IMR-90 (cell line): ENCODE measurements at regions not wholly inside any gene's neighbourhood (a gene's known extent, or its start where the extent isn't known, plus 50 kb on each side); places are given as distances from the start of the nearest gene placed in this dataset.

ENCODE experiments used
- ATAC-seq: fragments of 200-7000 bp; cut with Tn5 transposase; 2 replicates; pipeline ENCODE4 v1.9.1; 2020; ENCODE audit warnings: low read depth, mild to moderate bottlenecking, moderate library complexity
- BruUV-seq: library from RNA; stranded (reverse); fragments of 400-500 nt; replicated peaks from 2 replicates; lab custom pipeline; 2021; lab: Mats Ljungman, UMichigan
- CTCF ChIA-PET: fragments of 300-600 bp; formaldehyde crosslinking; extraction: SDS; loops from one replicate; lab custom pipeline; 2021; ENCODE audit warnings: antibody characterized with exemption; lab: Yijun Ruan, JAX
- POLR2A ChIA-PET: fragments of 300-600 bp; sonication (Branson Sonifier 250); formaldehyde crosslinking; loops from one replicate; lab custom pipeline; 2022; ENCODE audit warnings: antibody characterized with exemption; ENCODE audit not compliant: unreplicated experiment; lab: Charles Lee
- DNase-seq: peaks from one replicate; pipeline ENCODE4 v3.0.0; 2013
- H2AFZ ChIP-seq: replicated peaks from 2 replicates; pipeline ENCODE3; 2013; ENCODE audit warnings: low read length, mild to moderate bottlenecking; ENCODE audit not compliant: poor library complexity
- H2AK5ac ChIP-seq: 2 replicates; pipeline ENCODE4 v1.6.1; 2013; ENCODE audit warnings: low read depth, low read length, inconsistent platforms
- H2AK9ac ChIP-seq: replicated peaks from 2 replicates; pipeline ENCODE3; 2013; ENCODE audit warnings: mild to moderate bottlenecking, low read depth, low read length, moderate library complexity; ENCODE audit not compliant: poor library complexity
- H2BK120ac ChIP-seq: 2 replicates; pipeline ENCODE4 v1.6.1; 2013; ENCODE audit warnings: low read depth, low read length, inconsistent platforms
- H2BK15ac ChIP-seq: 3 replicates; pipeline ENCODE4 v1.6.1; 2013; ENCODE audit warnings: low read depth, low read length, inconsistent platforms
- H2BK20ac ChIP-seq: 2 replicates; pipeline ENCODE4 v1.6.1; 2013; ENCODE audit warnings: low read depth, mild to moderate bottlenecking, inconsistent platforms, low read length, moderate library complexity
- H2BK5ac ChIP-seq: 2 replicates; pipeline ENCODE4 v1.6.1; 2013; ENCODE audit warnings: mild to moderate bottlenecking, low read depth, low read length, inconsistent platforms; ENCODE audit not compliant: poor library complexity, severe bottlenecking
- H3K14ac ChIP-seq: replicated peaks from 2 replicates; pipeline ENCODE4 v1.6.1; 2013; ENCODE audit warnings: low read depth, low read length, inconsistent platforms
- H3K18ac ChIP-seq: 2 replicates; pipeline ENCODE4 v1.6.1; 2013; ENCODE audit warnings: low read depth, low read length, control low read depth
- H3K23ac ChIP-seq: 2 replicates; pipeline ENCODE4 v1.6.1; 2013; ENCODE audit warnings: low read depth, low read length, inconsistent platforms
- H3K27ac ChIP-seq: 2 replicates; pipeline ENCODE4 v1.5.1; 2013; ENCODE audit warnings: mild to moderate bottlenecking, control low read depth, low read length; ENCODE audit not compliant: insufficient read depth
- H3K27me3 ChIP-seq: 2 replicates; pipeline ENCODE4 v1.6.1; 2013; ENCODE audit warnings: low read length; ENCODE audit not compliant: control insufficient read depth, insufficient read depth
- H3K36me3 ChIP-seq: 2 replicates; pipeline ENCODE4 v1.6.1; 2013; ENCODE audit warnings: low read length, mixed read lengths; ENCODE audit not compliant: control insufficient read depth, insufficient read depth
- H3K4ac ChIP-seq: 2 replicates; pipeline ENCODE4 v1.6.1; 2013; ENCODE audit warnings: low read depth, low read length, inconsistent platforms
- H3K4me1 ChIP-seq: 2 replicates; pipeline ENCODE4 v1.6.1; 2013; ENCODE audit warnings: low read length, mixed read lengths; ENCODE audit not compliant: control insufficient read depth, insufficient read depth
- H3K4me2 ChIP-seq: 2 replicates; pipeline ENCODE4 v1.6.1; 2013; ENCODE audit warnings: low read depth, mild to moderate bottlenecking, control low read depth, low read length, moderate library complexity
- H3K4me3 ChIP-seq: 2 replicates; pipeline ENCODE4 v1.5.1; 2013; ENCODE audit warnings: low read depth, mild to moderate bottlenecking, control low read depth, low read length, moderate library complexity; ENCODE audit not compliant: insufficient read depth
- H3K56ac ChIP-seq: 2 replicates; pipeline ENCODE4 v1.6.1; 2013; ENCODE audit warnings: low read length, inconsistent platforms; ENCODE audit not compliant: insufficient read depth; ENCODE audit errors: extremely low read depth
- H3K79me1 ChIP-seq, 2 experiments: 2 replicates each; pipeline ENCODE4 v1.6.1; 2013; ENCODE audit warnings: low read length in 2 of 2, inconsistent platforms in 1 of 2, low read depth in 1 of 2
- H3K9ac ChIP-seq: 2 replicates; pipeline ENCODE4 v1.6.1; 2013; ENCODE audit warnings: low read depth, low read length, control low read depth
- H3K9me1 ChIP-seq: 2 replicates; pipeline ENCODE4 v1.6.1; 2013; ENCODE audit warnings: low read length, inconsistent platforms; ENCODE audit not compliant: insufficient read depth
- H3K9me3 ChIP-seq: 2 replicates; pipeline ENCODE4 v1.6.1; 2013; ENCODE audit warnings: low read length; ENCODE audit not compliant: control insufficient read depth, insufficient read depth
- H4K20me1 ChIP-seq: 2 replicates; pipeline ENCODE4 v1.6.1; 2013; ENCODE audit warnings: low read length, inconsistent platforms; ENCODE audit not compliant: insufficient read depth
- H4K5ac ChIP-seq: 2 replicates; pipeline ENCODE4 v1.6.1; 2013; ENCODE audit warnings: mild to moderate bottlenecking, low read depth, low read length, control low read depth
- H4K8ac ChIP-seq, 2 experiments: 2 replicates each; pipeline ENCODE4 v1.6.1; 2013; ENCODE audit warnings: low read depth in 2 of 2, low read length in 2 of 2, control low read depth in 1 of 2, inconsistent platforms in 1 of 2
- H4K91ac ChIP-seq: 2 replicates; pipeline ENCODE4 v1.6.1; 2013; ENCODE audit warnings: low read depth, low read length, inconsistent platforms; ENCODE audit not compliant: insufficient read depth
- BHLHE40 ChIP-seq: fragments of 150-350 bp; IDR thresholded peaks from 2 replicates; pipeline ENCODE4 v1.6.1; 2016; ENCODE audit warnings: mild to moderate bottlenecking, low read depth, low read length
- POLR2A ChIP-seq: IDR thresholded peaks from 2 replicates; pipeline ENCODE4 v1.6.1; 2012; ENCODE audit warnings: mild to moderate bottlenecking, low read depth, low read length
- RAD21 ChIP-seq: IDR thresholded peaks from 2 replicates; pipeline ENCODE4 v1.6.1; 2012; ENCODE audit warnings: low read length, improper control_type of control experiment
- RFX5 ChIP-seq: IDR thresholded peaks from 2 replicates; pipeline ENCODE4 v1.8.0; 2012; ENCODE audit warnings: low read depth, mild to moderate bottlenecking, low read length, moderate library complexity
- WGBS, 2 experiments: methylation state at CpG; one replicate each; pipeline versions ENCODE4 v1.1.5 to v1.1.7; 2013; ENCODE audit warnings: missing lambda C conversion rate in 2 of 2; ENCODE audit not compliant: insufficient read length in 1 of 2; ENCODE audit errors: extremely low coverage in 2 of 2; 5-methylcytosine and 5-hydroxymethylcytosine counted together
- dilution Hi-C: fragments of 300-500 bp; cut with HindIII; formaldehyde crosslinking; loops from one replicate; pipeline ENCODE4 v1.14.3; 2018; ENCODE audit warnings: low sequenced_read_pairs; ENCODE audit not compliant: unreplicated experiment
- in situ Hi-C: fragments of 300-500 bp; cut with MboI; formaldehyde crosslinking; loops from 3 replicates; pipeline ENCODE4 v1.14.3; 2019; ENCODE audit warnings: low sequenced_read_pairs, inconsistent platforms, mixed read lengths
- intact Hi-C: fragments of 100-400 bp; cut with micrococcal nuclease; formaldehyde crosslinking; loops from 2 replicates; pipeline ENCODE4 v1.10.0; 2022
- TF ChIP-seq, protein P1 (sequence below): fragments of 150-350 bp; IDR thresholded peaks from 2 replicates; pipeline ENCODE4 v1.6.1; 2016; ENCODE audit warnings: low read depth, mild to moderate bottlenecking, low read length, moderate library complexity, borderline replicate concordance

DNA sequence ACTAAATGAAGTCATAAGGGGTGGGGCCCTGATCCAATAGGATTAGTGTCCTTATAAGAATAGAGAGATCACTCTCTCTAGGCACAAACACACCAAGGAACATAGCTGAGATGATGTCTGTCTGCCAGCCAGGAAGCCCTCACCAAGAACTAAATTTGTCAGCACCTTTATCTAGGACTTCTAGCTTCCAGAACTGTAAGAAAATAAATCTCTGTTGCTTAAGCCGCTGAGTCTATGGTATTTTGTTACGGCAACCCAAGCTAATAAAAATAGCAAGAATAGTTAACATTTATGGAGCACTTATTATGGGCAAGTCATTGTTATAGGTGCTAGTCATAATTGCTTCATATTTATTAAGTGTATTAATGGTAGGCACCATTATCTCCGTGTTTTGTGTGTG is 249.6 kb downstream of the MSRB3 start:
- peaks cover 16% of the 10 kb centered on the region for H3K4me1 ChIP-seq

More for the DNA sequence above, 249.6 kb downstream of the MSRB3 start:
- ATAC-seq (no peak), DNase-seq (no peak)
- H2BK5ac ChIP-seq = no peak overlapping the region
- H3K56ac ChIP-seq = no peak overlapping the region
- BruUV-seq = no TSS peak
- dilution Hi-C loops (no loop called here), intact Hi-C loops (no loop called here), in situ Hi-C loops (no loop called here)
- H3K4ac ChIP-seq = no peak overlapping the region
- H3K4me2 ChIP-seq = no peak overlapping the region
- no peak overlapping the region; the same call in 1 of the 2 replicates for H2BK20ac ChIP-seq
- no peaks in the 10 kb centered on the region for H4K20me1 ChIP-seq
- no peak overlapping the region for H3K9ac ChIP-seq
- no CpG with 5 or more reads among the region's 3 CpGs for WGBS, 2 experiments
- H3K9me3 ChIP-seq = no peaks in the 10 kb centered on the region
- no peak overlapping the region for H3K27ac ChIP-seq
- H2AK9ac ChIP-seq = no peak overlapping the region
- H3K18ac ChIP-seq = no peak overlapping the region
- CTCF ChIA-PET = no interaction called here
- H2AK5ac ChIP-seq = 0 out of 2 replicates have a peak overlapping the region, but pooled peaks have one; percentile 10
- no peak overlapping the region for H4K5ac ChIP-seq
- no peaks in the 10 kb centered on the region for H3K27me3 ChIP-seq
- H3K9me1 ChIP-seq = peaks cover 9% of the 10 kb centered on the region
- no peaks in the 10 kb centered on the region for H3K36me3 ChIP-seq
- POLR2A ChIA-PET = no interaction called here
- no peak overlapping the region for H2AFZ ChIP-seq
- TF ChIP-seq RAD21 (no peak), BHLHE40 (no peak), RFX5 (no peak), POLR2A (no peak)
- TF ChIP-seq, protein P1, sequence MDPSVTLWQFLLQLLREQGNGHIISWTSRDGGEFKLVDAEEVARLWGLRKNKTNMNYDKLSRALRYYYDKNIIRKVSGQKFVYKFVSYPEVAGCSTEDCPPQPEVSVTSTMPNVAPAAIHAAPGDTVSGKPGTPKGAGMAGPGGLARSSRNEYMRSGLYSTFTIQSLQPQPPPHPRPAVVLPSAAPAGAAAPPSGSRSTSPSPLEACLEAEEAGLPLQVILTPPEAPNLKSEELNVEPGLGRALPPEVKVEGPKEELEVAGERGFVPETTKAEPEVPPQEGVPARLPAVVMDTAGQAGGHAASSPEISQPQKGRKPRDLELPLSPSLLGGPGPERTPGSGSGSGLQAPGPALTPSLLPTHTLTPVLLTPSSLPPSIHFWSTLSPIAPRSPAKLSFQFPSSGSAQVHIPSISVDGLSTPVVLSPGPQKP = no peak
- H3K4me3 ChIP-seq = no peak overlapping the region
- no peak overlapping the region for H4K8ac ChIP-seq
- no peak overlapping the region for H2BK15ac ChIP-seq
- peaks cover 0 to 12% of the 10 kb centered on the region in 2 experiments; a peak in 1 of 4 replicates for H3K79me1 ChIP-seq
- no peak overlapping the region for H2BK120ac ChIP-seq
- H4K91ac ChIP-seq = no peak overlapping the region
- no peak overlapping the region for H3K23ac ChIP-seq
- no peak overlapping the region for H3K14ac ChIP-seq
